HCT116 (cell line): ENCODE measurements at regions not wholly inside any gene's neighbourhood (a gene's known extent, or its start where the extent isn't known, plus 50 kb on each side); places are given as distances from the start of the nearest gene placed in this dataset.

Experiments
- ATAC-seq: fragments of 200-7000 bp; cut with Tn5 transposase; 2 replicates; pipeline ENCODE4 v1.9.1; 2020; ENCODE audit warnings: mild to moderate bottlenecking, moderate library complexity
- BruUV-seq: library from RNA; stranded (reverse); fragments of 400-500 nt; replicated peaks from 2 replicates; lab custom pipeline; 2021; lab: Mats Ljungman, UMichigan
- CTCF ChIA-PET: fragments of 300-600 bp; sonication (Branson Sonifier 250); formaldehyde crosslinking; loops from one replicate; lab custom pipeline; 2021; ENCODE audit warnings: antibody characterized with exemption; lab: Charles Lee
- POLR2A ChIA-PET: fragments of 300-600, 350-600 bp; sonication (Branson Sonifier 250); formaldehyde crosslinking; loops from one replicate; lab custom pipeline; 2021; ENCODE audit warnings: antibody characterized with exemption; lab: Charles Lee
- RAD21 ChIA-PET, 2 experiments: fragments of 300-600 bp; sonication (Branson Sonifier 250); formaldehyde crosslinking; loops; one replicate each; lab custom pipeline; 2023; ENCODE audit warnings: low total read pairs in 2 of 2; ENCODE audit not compliant: uncharacterized antibody in 2 of 2, unreplicated experiment in 2 of 2, low non-redundant PET in 1 of 2; lab: Charles Lee
- DNase-seq: peaks from one replicate; pipeline ENCODE4 v3.0.0-alpha.2; 2010; ENCODE audit warnings: low read depth, low spot score
- H2AFZ ChIP-seq: fragments of 200-600 bp; shearing (Covaris generic), sonication (generic); 2 replicates; pipeline ENCODE4 v1.6.1; 2017; ENCODE audit warnings: low read depth, mixed run types, mixed read lengths, antibody characterized with exemption, low read length; ENCODE audit not compliant: poor library complexity, severe bottlenecking
- H3K27ac ChIP-seq: 2 replicates; pipeline ENCODE4 v1.5.1; 2012; ENCODE audit warnings: low read depth, low read length
- H3K27me3 ChIP-seq: fragments of 200-600 bp; sonication (generic); 2 replicates; pipeline ENCODE4 v1.6.1; 2016; ENCODE audit warnings: mixed run types, low read length, mixed read lengths; ENCODE audit not compliant: insufficient read depth
- H3K36me3 ChIP-seq, 2 experiments: fragments of 200-500 bp in 1 of 2; fragments of 200-600 bp in 1 of 2; sonication (Bioruptor generic) in 1 of 2; sonication (generic) in 1 of 2; 2 replicates each; pipeline versions ENCODE4 v1.5.1 to v1.6.1; 2014 to 2016; ENCODE audit warnings: low read length in 2 of 2, inconsistent platforms in 1 of 2, mixed read lengths in 1 of 2, mixed run types in 1 of 2; ENCODE audit not compliant: insufficient read depth in 2 of 2, control insufficient read depth in 1 of 2
- H3K4me1 ChIP-seq, 2 experiments: fragments of 200-600 bp in 1 of 2; sonication (generic) in 1 of 2; 2 replicates each; pipeline versions ENCODE4 v1.5.1 to v1.6.1; 2012 to 2017; ENCODE audit warnings: low read length in 2 of 2, inconsistent platforms in 1 of 2, mild to moderate bottlenecking in 1 of 2, mixed read lengths in 1 of 2, mixed run types in 1 of 2, moderate library complexity in 1 of 2; ENCODE audit not compliant: insufficient read depth in 2 of 2, control insufficient read depth in 1 of 2
- H3K4me2 ChIP-seq: fragments of 200-600 bp; sonication (generic); 2 replicates; pipeline ENCODE4 v1.6.1; 2017; ENCODE audit warnings: mixed run types, low read length, mixed read lengths
- H3K4me3 ChIP-seq, 2 experiments: fragments of 200-600 bp in 1 of 2; sonication (generic) in 1 of 2; replicated peaks in 1 of 2; 2 replicates each; pipeline ENCODE4 v1.5.1; 2011 to 2016; ENCODE audit warnings: low read length in 2 of 2, control low read depth in 1 of 2, low read depth in 1 of 2, mild to moderate bottlenecking in 1 of 2, mixed read lengths in 1 of 2, mixed run types in 1 of 2
- H3K79me2 ChIP-seq: fragments of 200-600 bp; sonication (generic); 2 replicates; pipeline ENCODE4 v1.6.1; 2017; ENCODE audit warnings: mild to moderate bottlenecking, mixed run types, low read length, moderate library complexity, mixed read lengths; ENCODE audit not compliant: insufficient read depth
- H3K9ac ChIP-seq: fragments of 200-600 bp; sonication (generic); 2 replicates; pipeline ENCODE4 v1.6.1; 2016; ENCODE audit warnings: low read length, mixed read lengths
- H3K9me2 ChIP-seq: fragments of 200-600 bp; sonication (generic), shearing (Covaris generic); 2 replicates; pipeline ENCODE4 v1.6.1; 2017; ENCODE audit warnings: mixed run types, mild to moderate bottlenecking, moderate library complexity; ENCODE audit not compliant: insufficient read depth
- H3K9me3 ChIP-seq, 2 experiments: fragments of 200-500 bp in 1 of 2; fragments of 200-600 bp in 1 of 2; sonication (Bioruptor generic) in 1 of 2; sonication (generic) in 1 of 2; 2 replicates each; pipeline ENCODE4 v1.6.1; 2014 to 2017; ENCODE audit warnings: low read length in 2 of 2, mixed read lengths in 2 of 2, inconsistent platforms in 1 of 2, low read depth in 1 of 2, mild to moderate bottlenecking in 1 of 2, mixed run types in 1 of 2, moderate library complexity in 1 of 2; ENCODE audit not compliant: control insufficient read depth in 1 of 2, insufficient read depth in 1 of 2
- H4K20me1 ChIP-seq: fragments of 200-600 bp; sonication (generic), shearing (Covaris generic); 2 replicates; pipeline ENCODE4 v1.6.1; 2017; ENCODE audit warnings: mixed run types, mild to moderate bottlenecking, moderate library complexity; ENCODE audit not compliant: insufficient read depth
- CBX3 ChIP-seq: IDR thresholded peaks from 2 replicates; pipeline ENCODE4 v1.6.1; 2012; ENCODE audit warnings: low read depth
- ELF1 ChIP-seq: IDR thresholded peaks from 2 replicates; pipeline ENCODE4 v1.6.1; 2012; ENCODE audit warnings: low read depth, borderline replicate concordance
- JUND ChIP-seq: IDR thresholded peaks from 2 replicates; pipeline ENCODE4 v1.6.1; 2012
- POLR2AphosphoS5 ChIP-seq: IDR thresholded peaks from 2 replicates; pipeline ENCODE4 v1.6.1; 2011; ENCODE audit warnings: mild to moderate bottlenecking, low read depth, low read length, moderate library complexity
- SIN3A ChIP-seq: IDR thresholded peaks from 2 replicates; pipeline ENCODE4 v1.6.1; 2012; ENCODE audit warnings: low read depth
- SRF ChIP-seq: IDR thresholded peaks from 2 replicates; pipeline ENCODE4 v1.6.1; 2012; ENCODE audit warnings: low read depth
- ZNF274 ChIP-seq: fragments of 200-500 bp; sonication (Bioruptor generic); IDR thresholded peaks from 2 replicates; pipeline ENCODE4 v1.6.1; 2014; ENCODE audit warnings: mild to moderate bottlenecking, low read depth, low read length, inconsistent platforms
- intact Hi-C: fragments of 100-400 bp; cut with micrococcal nuclease; formaldehyde crosslinking; loops from 2 replicates; pipeline ENCODE4 v1.10.0; 2022
- TF ChIP-seq, protein P1 (sequence below), 3 experiments: fragments of 200-600 bp in 1 of 3; sonication (generic) in 1 of 3; IDR thresholded peaks in 2 of 3; conservative IDR thresholded peaks in 1 of 3; 2 replicates each; pipeline ENCODE4 v1.5.1; 2012 to 2017; ENCODE audit warnings: low read depth in 2 of 3, low read length in 2 of 3, antibody characterized with exemption in 1 of 3, borderline replicate concordance in 1 of 3, control low read depth in 1 of 3, mild to moderate bottlenecking in 1 of 3, mixed read lengths in 1 of 3, mixed run types in 1 of 3, moderate library complexity in 1 of 3; ENCODE audit not compliant: insufficient read depth in 1 of 3
- TF ChIP-seq, protein P2 (sequence below): IDR thresholded peaks from 2 replicates; pipeline ENCODE4 v1.6.1; 2011; ENCODE audit warnings: mild to moderate bottlenecking, low read length, moderate library complexity; ENCODE audit not compliant: insufficient replicate concordance; ENCODE audit errors: extremely low read depth
- TF ChIP-seq, protein P3 (sequence below): IDR thresholded peaks from 2 replicates; pipeline ENCODE4 v1.6.1; 2012

DNA sequence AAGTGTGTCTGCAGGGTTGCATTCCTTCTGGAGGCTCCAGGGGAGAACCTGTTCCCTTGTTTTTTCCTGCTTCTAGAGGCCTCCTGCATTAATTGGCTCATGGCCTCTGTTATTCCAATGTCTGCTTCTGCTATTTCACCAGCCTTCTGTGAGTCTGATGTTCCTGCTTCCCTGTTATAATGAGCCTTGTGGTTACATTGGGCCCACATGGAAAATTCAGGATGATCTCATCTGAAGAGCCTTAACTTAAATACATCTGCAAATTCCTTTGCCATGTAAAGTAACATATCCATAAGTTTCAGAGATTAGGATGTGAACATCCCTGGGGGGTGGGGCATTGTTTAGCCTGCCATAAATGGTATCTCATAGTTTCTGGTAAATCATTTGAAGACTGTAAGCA lies 181.1 kb downstream of the RWDD3 start (continued):
- TF ChIP-seq, protein P1, sequence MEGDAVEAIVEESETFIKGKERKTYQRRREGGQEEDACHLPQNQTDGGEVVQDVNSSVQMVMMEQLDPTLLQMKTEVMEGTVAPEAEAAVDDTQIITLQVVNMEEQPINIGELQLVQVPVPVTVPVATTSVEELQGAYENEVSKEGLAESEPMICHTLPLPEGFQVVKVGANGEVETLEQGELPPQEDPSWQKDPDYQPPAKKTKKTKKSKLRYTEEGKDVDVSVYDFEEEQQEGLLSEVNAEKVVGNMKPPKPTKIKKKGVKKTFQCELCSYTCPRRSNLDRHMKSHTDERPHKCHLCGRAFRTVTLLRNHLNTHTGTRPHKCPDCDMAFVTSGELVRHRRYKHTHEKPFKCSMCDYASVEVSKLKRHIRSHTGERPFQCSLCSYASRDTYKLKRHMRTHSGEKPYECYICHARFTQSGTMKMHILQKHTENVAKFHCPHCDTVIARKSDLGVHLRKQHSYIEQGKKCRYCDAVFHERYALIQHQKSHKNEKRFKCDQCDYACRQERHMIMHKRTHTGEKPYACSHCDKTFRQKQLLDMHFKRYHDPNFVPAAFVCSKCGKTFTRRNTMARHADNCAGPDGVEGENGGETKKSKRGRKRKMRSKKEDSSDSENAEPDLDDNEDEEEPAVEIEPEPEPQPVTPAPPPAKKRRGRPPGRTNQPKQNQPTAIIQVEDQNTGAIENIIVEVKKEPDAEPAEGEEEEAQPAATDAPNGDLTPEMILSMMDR (IDR thresholded peaks at IDR 0.05 in 2 of 3, conservative IDR thresholded peaks at IDR 0.05 in 1 of 3; ENCODE audit: borderline replicate concordance in 1 of 3, insufficient read depth in 1 of 3, low read depth in 2 of 3, low read length in 2 of 3), result no peak
- TF ChIP-seq CBX3 (no peak), SIN3A (no peak), POLR2AphosphoS5 (no peak), SRF (no peak)
- TF ChIP-seq, all 23 proteins: peak for 0

DNA sequence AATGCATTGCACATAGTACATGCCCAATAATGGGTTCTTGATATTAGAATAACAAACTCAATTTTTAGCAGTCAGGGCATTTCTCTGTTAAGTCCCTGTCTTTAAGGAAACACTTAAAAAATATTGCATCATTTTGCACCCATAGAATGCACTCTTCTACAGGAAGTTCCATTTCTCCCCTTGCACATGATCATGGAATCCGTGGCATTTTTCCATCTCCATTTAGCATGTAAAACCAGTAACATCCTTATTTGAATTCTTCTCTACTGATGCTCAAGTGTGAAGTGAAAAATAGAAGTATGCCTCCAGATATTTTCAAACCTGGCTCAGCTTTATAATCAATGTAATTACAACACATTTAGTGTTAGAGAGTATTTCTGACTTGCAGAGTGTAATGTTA lies 192.8 kb downstream of the RWDD3 start:
- no peak overlapping the region for H3K4me3 ChIP-seq
- no peak overlapping the region for H3K4me2 ChIP-seq
- no peaks in the 10 kb centered on the region for H3K4me1 ChIP-seq
- intact Hi-C loops, result no loop called here
- H3K9me3 ChIP-seq, result no peaks in the 10 kb centered on the region
- DNase-seq (no peak), ATAC-seq (no peak)
- H3K79me2 ChIP-seq, result no peaks in the 10 kb centered on the region
- TF ChIP-seq ELF1 (no peak), CBX3 (no peak), ZNF274 (no peak), SRF (no peak), JUND (no peak)
- TF ChIP-seq, protein P2, sequence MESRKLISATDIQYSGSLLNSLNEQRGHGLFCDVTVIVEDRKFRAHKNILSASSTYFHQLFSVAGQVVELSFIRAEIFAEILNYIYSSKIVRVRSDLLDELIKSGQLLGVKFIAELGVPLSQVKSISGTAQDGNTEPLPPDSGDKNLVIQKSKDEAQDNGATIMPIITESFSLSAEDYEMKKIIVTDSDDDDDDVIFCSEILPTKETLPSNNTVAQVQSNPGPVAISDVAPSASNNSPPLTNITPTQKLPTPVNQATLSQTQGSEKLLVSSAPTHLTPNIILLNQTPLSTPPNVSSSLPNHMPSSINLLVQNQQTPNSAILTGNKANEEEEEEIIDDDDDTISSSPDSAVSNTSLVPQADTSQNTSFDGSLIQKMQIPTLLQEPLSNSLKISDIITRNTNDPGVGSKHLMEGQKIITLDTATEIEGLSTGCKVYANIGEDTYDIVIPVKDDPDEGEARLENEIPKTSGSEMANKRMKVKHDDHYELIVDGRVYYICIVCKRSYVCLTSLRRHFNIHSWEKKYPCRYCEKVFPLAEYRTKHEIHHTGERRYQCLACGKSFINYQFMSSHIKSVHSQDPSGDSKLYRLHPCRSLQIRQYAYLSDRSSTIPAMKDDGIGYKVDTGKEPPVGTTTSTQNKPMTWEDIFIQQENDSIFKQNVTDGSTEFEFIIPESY, result no peak
- TF ChIP-seq, protein P3, sequence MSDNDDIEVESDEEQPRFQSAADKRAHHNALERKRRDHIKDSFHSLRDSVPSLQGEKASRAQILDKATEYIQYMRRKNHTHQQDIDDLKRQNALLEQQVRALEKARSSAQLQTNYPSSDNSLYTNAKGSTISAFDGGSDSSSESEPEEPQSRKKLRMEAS, result no peak
- H3K36me3 ChIP-seq, result no peaks in the 10 kb centered on the region
- H3K27me3 ChIP-seq, result no peaks in the 10 kb centered on the region
- no peaks in the 10 kb centered on the region for H4K20me1 ChIP-seq
- no TSS peak for BruUV-seq
- H3K9ac ChIP-seq, result no peak overlapping the region
- CTCF ChIA-PET, result no interaction called here
- RAD21 ChIA-PET, result no interaction called here
- POLR2A ChIA-PET, result no interaction called here
- no peak overlapping the region for H3K27ac ChIP-seq
- H3K9me2 ChIP-seq, result no peaks in the 10 kb centered on the region
- no peak overlapping the region for H2AFZ ChIP-seq
